Suprapubic skin (tissue), 4 donors: ENCODE measurements at regions not wholly inside any gene's neighbourhood (a gene's known extent, or its start where the extent isn't known, plus 50 kb on each side); places are given as distances from the start of the nearest gene placed in this dataset.

ENCODE experiments used
- DNase-seq, 2 donors: peaks; one replicate each; pipeline ENCODE4 v3.0.0-alpha.2; 2019; ENCODE audit warnings: low spot score in 2 of 2
- H3K27ac ChIP-seq: fragments of 200-600 bp; sonication (generic); one replicate; pipeline ENCODE4 v1.5.1; 2019
- H3K27me3 ChIP-seq: fragments of 200-600 bp; sonication (generic); one replicate; pipeline ENCODE4 v1.5.1; 2019
- H3K36me3 ChIP-seq: fragments of 200-600 bp; sonication (generic); one replicate; pipeline ENCODE4 v1.5.1; 2019
- H3K4me1 ChIP-seq: fragments of 200-600 bp; sonication (generic); one replicate; pipeline ENCODE4 v1.5.1; 2019
- H3K4me3 ChIP-seq: fragments of 200-600 bp; sonication (generic); one replicate; pipeline ENCODE4 v1.5.1; 2019; ENCODE audit warnings: mild to moderate bottlenecking
- H3K9me3 ChIP-seq: fragments of 200-600 bp; sonication (generic); one replicate; pipeline ENCODE4 v1.5.1; 2019
- CTCF ChIP-seq, 2 donors: fragments of 200-600 bp in 1 of 2; fragments of 450-650 bp in 1 of 2; sonication (generic) in 1 of 2; IDR thresholded peaks; one replicate each; pipeline ENCODE4 v1.5.1; 2016 to 2019; ENCODE audit warnings: antibody characterized with exemption in 2 of 2, mild to moderate bottlenecking in 1 of 2, moderate library complexity in 1 of 2
- EP300 ChIP-seq: sonication (generic); formaldehyde crosslinking; IDR thresholded peaks from one replicate; pipeline ENCODE4 v1.6.1; 2017; ENCODE audit warnings: antibody characterized with exemption
- POLR2A ChIP-seq, 2 donors: fragments of 450-650 bp; IDR thresholded peaks; one replicate each; pipeline ENCODE4 v1.6.1; 2017; ENCODE audit warnings: antibody characterized with exemption in 2 of 2, mild to moderate bottlenecking in 2 of 2, moderate library complexity in 2 of 2
- POLR2AphosphoS5 ChIP-seq, 3 donors: sonication (generic); formaldehyde crosslinking; IDR thresholded peaks; one replicate each; pipeline ENCODE4 v1.6.1; 2017; ENCODE audit warnings: antibody characterized with exemption in 3 of 3
- WGBS: methylation state at CpG from one replicate; pipeline ENCODE4 v1.1.5; 2018; 5-methylcytosine and 5-hydroxymethylcytosine counted together

- Histone ChIP-seq H3K9me3 (peaks cover 3% of the 10 kb centered on the region), H3K4me1 (no peaks in the 10 kb centered on the region), H3K36me3 (no peaks in the 10 kb centered on the region), H3K4me3 (no peak overlapping the region), H3K27ac (no peak overlapping the region), H3K27me3 (no peaks in the 10 kb centered on the region)
- no peak for DNase-seq
- TF ChIP-seq POLR2A (IDR thresholded peaks at IDR 0.05) (no peak), POLR2AphosphoS5 (IDR thresholded peaks at IDR 0.05) (no peak), EP300 (no peak), CTCF (IDR thresholded peaks at IDR 0.05) (no peak)
- WGBS: 83% methylated on average over 1 of the region's 10 CpGs
Measured at GRCh38 chr13:68616600-68617222, 1386.6 kb upstream of the PCDH9 start.

GRCh38 chr13:68609661-68610060, 1379.5 kb upstream of the PCDH9 start:
- H3K4me3 ChIP-seq: no peak overlapping the region
- no peaks in the 10 kb centered on the region for H3K36me3 ChIP-seq
- H3K9me3 ChIP-seq: no peaks in the 10 kb centered on the region
- WGBS: 87% methylated on average over 8 of the region's 8 CpGs
- DNase-seq: no peak
- TF ChIP-seq EP300 (no peak), POLR2AphosphoS5 (IDR thresholded peaks at IDR 0.05) (no peak), CTCF (IDR thresholded peaks at IDR 0.05) (no peak), POLR2A (IDR thresholded peaks at IDR 0.05) (no peak)
- H3K27ac ChIP-seq: no peak overlapping the region
- no peaks in the 10 kb centered on the region for H3K27me3 ChIP-seq
- H3K4me1 ChIP-seq: no peaks in the 10 kb centered on the region

- Histone ChIP-seq H3K36me3 (no peaks in the 10 kb centered on the region), H3K4me3 (no peak overlapping the region), H3K9me3 (no peaks in the 10 kb centered on the region), H3K27ac (no peak overlapping the region), H3K27me3 (no peaks in the 10 kb centered on the region), H3K4me1 (no peaks in the 10 kb centered on the region)
- no peak for TF ChIP-seq CTCF (IDR thresholded peaks at IDR 0.05)
- no peak for TF ChIP-seq POLR2A (IDR thresholded peaks at IDR 0.05)
- TF ChIP-seq EP300: no peak
- no peak for TF ChIP-seq POLR2AphosphoS5 (IDR thresholded peaks at IDR 0.05)
- no peak for DNase-seq
Measured at GRCh38 chr13:68608147-68608546, 1378.0 kb upstream of the PCDH9 start.

DNA sequence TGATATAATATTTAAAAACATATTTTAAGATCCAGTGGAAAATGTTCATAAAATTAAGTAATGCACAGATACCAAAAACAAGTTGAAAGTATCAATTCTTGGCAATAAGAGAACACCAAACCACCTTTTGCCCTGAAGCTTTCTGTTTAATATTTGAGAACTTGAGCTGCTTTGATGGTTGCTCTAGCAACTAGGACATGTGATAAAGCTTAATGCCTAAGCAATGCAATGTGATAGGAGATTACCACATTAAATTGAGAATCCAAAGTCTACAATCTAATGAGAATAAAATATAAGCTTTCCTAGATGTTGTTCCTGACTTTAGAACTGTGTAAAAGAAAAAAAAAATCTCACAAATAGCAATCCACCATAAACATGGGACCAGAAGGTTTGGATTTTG, 1367.5 kb upstream of the PCDH9 start:
- H3K36me3 ChIP-seq: no peaks in the 10 kb centered on the region
- H3K4me3 ChIP-seq: no peak overlapping the region
- no peak for TF ChIP-seq CTCF (IDR thresholded peaks at IDR 0.05)
- no peak for TF ChIP-seq POLR2A (IDR thresholded peaks at IDR 0.05)
- TF ChIP-seq EP300: no peak
- no peak for TF ChIP-seq POLR2AphosphoS5 (IDR thresholded peaks at IDR 0.05)
- H3K9me3 ChIP-seq: peaks cover 4% of the 10 kb centered on the region
- no peak for DNase-seq
- H3K27ac ChIP-seq: no peak overlapping the region
- H3K27me3 ChIP-seq: no peaks in the 10 kb centered on the region
- no peaks in the 10 kb centered on the region for H3K4me1 ChIP-seq

DNA sequence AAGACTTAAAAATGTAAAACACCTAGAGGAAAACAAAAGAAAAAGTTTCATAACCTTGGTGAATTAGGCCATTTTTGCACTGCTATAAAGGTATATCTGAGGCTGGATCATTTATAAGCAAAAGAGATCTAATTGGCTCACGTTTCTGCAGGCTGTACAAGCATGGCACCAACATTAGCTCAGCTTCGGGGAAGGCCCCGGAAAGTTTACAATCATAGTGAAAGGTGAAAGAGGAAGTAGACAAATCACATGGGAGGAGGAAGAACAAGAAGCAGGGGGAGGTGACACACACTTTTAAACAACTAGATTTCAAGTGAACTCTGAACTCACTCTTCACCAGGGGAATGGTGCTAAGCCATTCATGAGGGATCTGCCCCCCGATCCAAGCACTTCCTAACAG, 1358.5 kb upstream of the PCDH9 start:
- no peaks in the 10 kb centered on the region for H3K27me3 ChIP-seq
- no peak overlapping the region for H3K27ac ChIP-seq
- no peaks in the 10 kb centered on the region for H3K9me3 ChIP-seq
- TF ChIP-seq POLR2AphosphoS5 (IDR thresholded peaks at IDR 0.05): no peak
- no peak for TF ChIP-seq CTCF (IDR thresholded peaks at IDR 0.05)
- no peak for TF ChIP-seq EP300
- no peak for TF ChIP-seq POLR2A (IDR thresholded peaks at IDR 0.05)
- no peak overlapping the region for H3K4me3 ChIP-seq
- WGBS: 72% methylated on average over 4 of the region's 4 CpGs
- no peak for DNase-seq
- H3K36me3 ChIP-seq: no peaks in the 10 kb centered on the region
- H3K4me1 ChIP-seq: no peaks in the 10 kb centered on the region
